K562 (cell line): ENCODE measurements at regions not wholly inside any gene's neighbourhood (a gene's known extent, or its start where the extent isn't known, plus 50 kb on each side); places are given as distances from the start of the nearest gene placed in this dataset.

Source experiments
- ATAC-seq: fragments of 200-7000 bp; cut with Tn5 transposase; 3 replicates; pipeline ENCODE4 v1.9.1; 2020; ENCODE audit warnings: moderate library complexity
- BruUV-seq: library from RNA; stranded (reverse); fragments of 400-500 nt; replicated peaks from 2 replicates; lab custom pipeline; 2021; lab: Mats Ljungman, UMichigan
- CTCF ChIA-PET: fragments of 300-600 bp; formaldehyde crosslinking; extraction: SDS; loops from one replicate; lab custom pipeline; 2021; ENCODE audit warnings: low intra/inter-chr PET ratio; lab: Yijun Ruan, JAX
- POLR2A ChIA-PET: fragments of 300-600, 350-650 bp; sonication (Branson Sonifier 250); formaldehyde crosslinking; extraction: SDS; loops from one replicate; lab custom pipeline; 2021; ENCODE audit warnings: antibody characterized with exemption, inconsistent platforms; lab: Yijun Ruan, JAX
- DNase-seq, 4 experiments: peaks; one replicate each; pipeline versions ENCODE4 v3.0.0 to v3.0.0-alpha.2; 2011 to 2018; ENCODE audit warnings: low spot score in 3 of 4, mixed read lengths in 3 of 4; ENCODE audit errors: extremely low read depth in 1 of 4
- FAIRE-seq: peaks from 2 replicates; lab custom pipeline; 2011; peaks lifted over from hg19 to GRCh38; lab: Jason Lieb, UNC
- H2AFZ ChIP-seq: 2 replicates; pipeline ENCODE4 v1.6.0; 2011; ENCODE audit warnings: low read depth, low read length, control low read depth, inconsistent platforms
- H3K27ac ChIP-seq: fragments of 200-600 bp; 3 replicates; pipeline ENCODE4 v1.8.0; 2011; ENCODE audit warnings: low read depth, mild to moderate bottlenecking, control low read depth, inconsistent platforms, low read length, moderate library complexity, mixed read lengths; ENCODE audit errors: extremely low read depth
- H3K27me3 ChIP-seq, 2 experiments: fragments of 300-600 bp in 1 of 2; 2 replicates in 1 of 2; 3 replicates in 1 of 2; pipeline versions ENCODE4 v1.6.0 to v1.8.0; 2011; ENCODE audit warnings: inconsistent platforms in 2 of 2, low read length in 2 of 2, mild to moderate bottlenecking in 1 of 2, mixed read lengths in 1 of 2, moderate library complexity in 1 of 2; ENCODE audit not compliant: control insufficient read depth in 2 of 2, insufficient read depth in 2 of 2
- H3K36me3 ChIP-seq: fragments of 300-600 bp; 3 replicates; pipeline ENCODE4 v1.8.0; 2011; ENCODE audit warnings: mild to moderate bottlenecking, low read length, inconsistent platforms; ENCODE audit not compliant: control insufficient read depth, insufficient read depth
- H3K4me1 ChIP-seq, 2 experiments: fragments of 200-600 bp in 1 of 2; replicated peaks in 1 of 2; 2 replicates in 1 of 2; 3 replicates in 1 of 2; pipeline versions ENCODE4 v1.5.1 to v1.8.0; 2011; ENCODE audit warnings: inconsistent platforms in 2 of 2, low read length in 2 of 2, mild to moderate bottlenecking in 1 of 2, mixed read lengths in 1 of 2, moderate library complexity in 1 of 2; ENCODE audit not compliant: control insufficient read depth in 2 of 2, insufficient read depth in 2 of 2
- H3K4me2 ChIP-seq: 2 replicates; pipeline ENCODE4 v1.6.1; 2011; ENCODE audit warnings: low read length, control low read depth, inconsistent platforms, mixed read lengths; ENCODE audit not compliant: insufficient read depth
- H3K4me3 ChIP-seq: fragments of 200-600 bp; sonication (generic), shearing (Covaris generic); 2 replicates; pipeline ENCODE4 v1.5.1; 2016; ENCODE audit warnings: control low read depth, inconsistent platforms
- H3K79me2 ChIP-seq: fragments of 200-600 bp; 3 replicates; pipeline ENCODE4 v1.8.0; 2011; ENCODE audit warnings: low read length, inconsistent platforms; ENCODE audit not compliant: control insufficient read depth, insufficient read depth
- H3K9ac ChIP-seq, 2 experiments: 2 replicates each; pipeline versions ENCODE4 v1.6.0 to v1.6.1; 2011; ENCODE audit warnings: low read depth in 2 of 2, low read length in 2 of 2, control low read depth in 1 of 2, inconsistent platforms in 1 of 2, mild to moderate bottlenecking in 1 of 2, mixed read lengths in 1 of 2; ENCODE audit not compliant: insufficient read depth in 1 of 2
- H3K9me1 ChIP-seq: one replicate; pipeline ENCODE4 v1.6.0; 2011; ENCODE audit warnings: inconsistent platforms, mild to moderate bottlenecking, low read length, moderate library complexity; ENCODE audit not compliant: control insufficient read depth, insufficient read depth
- H3K9me3 ChIP-seq: replicated peaks from 2 replicates; pipeline ENCODE4 v1.5.1; 2011; ENCODE audit warnings: low read depth, low read length, inconsistent platforms; ENCODE audit not compliant: control insufficient read depth, insufficient read depth
- H4K20me1 ChIP-seq: replicated peaks from 2 replicates; pipeline ENCODE4 v1.6.1; 2011; ENCODE audit warnings: low read length, inconsistent platforms, mixed read lengths; ENCODE audit not compliant: control insufficient read depth, insufficient read depth
- GATAD2A ChIP-seq: fragments of 450-650 bp; IDR thresholded peaks from 2 replicates; pipeline ENCODE4 v1.6.1; 2017
- PKNOX1 ChIP-seq: fragments of 450-650 bp; IDR thresholded peaks from 2 replicates; pipeline ENCODE4 v1.6.1; 2016
- WGBS: fragments of 100-300 bp; shearing (Covaris generic); methylation state at CpG from one replicate; pipeline ENCODE4 v1.1.6; 2016; ENCODE audit warnings: low coverage, mixed read lengths; ENCODE audit not compliant: insufficient coverage; ENCODE audit errors: missing lambda C conversion rate; 5-methylcytosine and 5-hydroxymethylcytosine counted together
- in situ Hi-C: fragments of 300-500 bp; cut with MboI; formaldehyde crosslinking; loops from 4 replicates; pipeline ENCODE4 v1.15.0; 2018; ENCODE audit warnings: inconsistent platforms, mixed read lengths
- intact Hi-C: fragments of 100-400 bp; cut with micrococcal nuclease; formaldehyde crosslinking; loops from 2 replicates; pipeline ENCODE4 v1.14.2; 2022

DNA sequence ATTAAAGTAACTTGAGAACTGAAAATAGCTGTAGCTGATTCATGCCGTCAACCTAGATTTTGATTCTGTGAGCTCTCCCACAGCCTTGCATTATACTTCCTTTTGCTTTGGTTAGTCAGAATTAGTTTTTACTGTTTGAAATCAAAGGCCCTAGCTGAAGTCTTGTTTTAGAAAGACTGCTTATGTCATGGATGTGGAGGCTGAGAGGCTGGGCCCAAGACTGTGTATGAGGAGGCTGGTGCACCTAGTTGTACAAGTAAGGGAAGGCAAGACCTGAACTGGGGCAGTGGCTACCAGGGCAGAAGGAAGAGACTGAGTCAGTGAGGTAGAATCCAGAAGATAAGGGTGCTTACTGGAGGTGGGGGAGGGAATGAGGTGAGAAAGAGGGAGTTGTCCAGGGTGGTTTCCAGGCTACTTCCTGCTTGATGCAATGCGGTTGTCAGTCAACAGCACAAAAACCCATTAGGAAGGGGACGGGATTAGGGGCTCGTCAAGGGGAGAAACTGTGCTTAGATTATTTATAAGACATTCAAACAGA is 76.2 kb upstream of the PAGE3 start:
- no peak overlapping the region for H3K4me2 ChIP-seq
- FAIRE-seq (no peak), ATAC-seq (no peak), DNase-seq (no peak)
- no TSS peak for BruUV-seq
- ChIA-PET CTCF (interaction anchor here (0.6 kb wide), 1 partner anchor 361 kb away, joined by 4 read pairs; no protein-coding TSS in a partner anchor), POLR2A (no interaction called here)
- no peaks in the 10 kb centered on the region for H4K20me1 ChIP-seq
- no peak overlapping the region for H3K4me3 ChIP-seq
- intact Hi-C loops, result loop anchor here (10.0 kb wide), 1 partner anchor 206 kb away; no protein-coding TSS in a partner anchor
- no peaks in the 10 kb centered on the region for H3K9me1 ChIP-seq
- H3K9me3 ChIP-seq, result no peaks in the 10 kb centered on the region
- in situ Hi-C loops, result no loop called here
- H3K27ac ChIP-seq, result no peak overlapping the region
- no peak overlapping the region for H2AFZ ChIP-seq
- TF ChIP-seq GATAD2A (no peak), PKNOX1 (peak; percentile 41)
- H3K36me3 ChIP-seq, result no peaks in the 10 kb centered on the region
- H3K4me1 ChIP-seq, result no peaks in the 10 kb centered on the region
- no peak overlapping the region for H3K9ac ChIP-seq
- 43% methylated on average over 1 of the region's 4 CpGs for WGBS
- H3K27me3 ChIP-seq, result no peaks in the 10 kb centered on the region
- no peaks in the 10 kb centered on the region for H3K79me2 ChIP-seq
